Stimulated activated naive B cell treated with anti-CD40 and anti-IgM and Interleukin-4, amounts not matched to agents 10 μg/mL and 1 μg/mL and 100 μg/mL, for 72 hours (primary cell): ENCODE measurements at regions not wholly inside any gene's neighbourhood (a gene's known extent, or its start where the extent isn't known, plus 50 kb on each side); places are given as distances from the start of the nearest gene placed in this dataset.
"Not testable (repeated sequence)": the region's sequence is repeated elsewhere in the genome, so short reads cannot be mapped to it uniquely, and the experiment has no call there.

Experiments used
- ATAC-seq, 2 donors: fragments of 150-1000 bp; cut with Tn5 transposase; replicated peaks; 2 replicates each; pipeline ENCODE4 v1.10.0; 2021; ENCODE audit warnings: moderate library complexity in 1 of 2
- DNase-seq: peaks from one replicate; pipeline ENCODE4 v3.0.0; 2021
- H3K27ac Mint-ChIP-seq: one replicate; pipeline ENCODE4 v1.8.0; 2022; ENCODE audit warnings: mild to moderate bottlenecking, mixed read lengths
- H3K27me3 Mint-ChIP-seq, 2 donors: one replicate each; pipeline ENCODE4 v1.8.0; 2022; ENCODE audit warnings: mixed read lengths in 2 of 2
- H3K36me3 Mint-ChIP-seq, 2 donors: one replicate each; pipeline ENCODE4 v1.8.0; 2022; ENCODE audit warnings: mixed read lengths in 2 of 2, mild to moderate bottlenecking in 1 of 2
- H3K4me1 Mint-ChIP-seq, 2 donors: one replicate each; pipeline ENCODE4 v1.8.0; 2022; ENCODE audit warnings: mixed read lengths in 2 of 2, mild to moderate bottlenecking in 1 of 2
- H3K4me3 Mint-ChIP-seq, 2 donors: one replicate each; pipeline ENCODE4 v1.8.0; 2022; ENCODE audit warnings: mild to moderate bottlenecking in 2 of 2, mixed read lengths in 2 of 2, moderate library complexity in 1 of 2
- H3K9me3 Mint-ChIP-seq, 2 donors: one replicate each; pipeline ENCODE4 v1.8.0; 2022; ENCODE audit warnings: mixed read lengths in 2 of 2, mild to moderate bottlenecking in 1 of 2

GRCh38 chr15:81785679-81786078 lies 260.1 kb downstream of the MEX3B start:
- H3K27ac Mint-ChIP-seq: no peak overlapping the region
- peaks cover 0 to 10% of the 10 kb centered on the region in 2 donors for H3K27me3 Mint-ChIP-seq
- no peak overlapping the region for H3K4me3 Mint-ChIP-seq
- ATAC-seq (no peak), DNase-seq (no peak)
- H3K36me3 Mint-ChIP-seq: no peaks in the 10 kb centered on the region
- H3K4me1 Mint-ChIP-seq: no peaks in the 10 kb centered on the region
- no peaks in the 10 kb centered on the region for H3K9me3 Mint-ChIP-seq

- ATAC-seq (no peak), DNase-seq (no peak)
- H3K27me3 Mint-ChIP-seq: peaks cover 0 to 10% of the 10 kb centered on the region in 2 donors
- H3K4me1 Mint-ChIP-seq: peaks cover 0 to 5% of the 10 kb centered on the region in 2 donors
- no peaks in the 10 kb centered on the region for H3K9me3 Mint-ChIP-seq
- H3K4me3 Mint-ChIP-seq: no peak overlapping the region
- no peak overlapping the region for H3K27ac Mint-ChIP-seq
- no peaks in the 10 kb centered on the region for H3K36me3 Mint-ChIP-seq
These were observed 260.6 kb downstream of the MEX3B start for GRCh38 chr15:81785181-81785580.

- DNase-seq: no peak
- Mint-ChIP-seq H3K4me1 (peaks cover 0 to 5% of the 10 kb centered on the region in 2 donors), H3K36me3 (no peaks in the 10 kb centered on the region), H3K4me3 (no peak overlapping the region), H3K27me3 (peaks cover 0 to 10% of the 10 kb centered on the region in 2 donors), H3K27ac (no peak overlapping the region), H3K9me3 (no peaks in the 10 kb centered on the region)
- ATAC-seq: no peak
These were observed 261.1 kb downstream of the MEX3B start for GRCh38 chr15:81784751-81785150.

- peaks cover 0 to 10% of the 10 kb centered on the region in 2 donors for H3K27me3 Mint-ChIP-seq
- peaks cover 0 to 5% of the 10 kb centered on the region in 2 donors for H3K4me1 Mint-ChIP-seq
- H3K9me3 Mint-ChIP-seq: no peaks in the 10 kb centered on the region
- no peak overlapping the region for H3K4me3 Mint-ChIP-seq
- ATAC-seq: no peak
- no peaks in the 10 kb centered on the region for H3K36me3 Mint-ChIP-seq
- no peak for DNase-seq
- no peak overlapping the region for H3K27ac Mint-ChIP-seq
These were observed 262.2 kb downstream of the MEX3B start for GRCh38 chr15:81783586-81783985.

- DNase-seq: no peak
- Mint-ChIP-seq H3K27ac (no peak overlapping the region), H3K36me3 (no peaks in the 10 kb centered on the region), H3K9me3 (no peaks in the 10 kb centered on the region), H3K4me1 (peaks cover 0 to 5% of the 10 kb centered on the region in 2 donors), H3K27me3 (peaks cover 1 to 10% of the 10 kb centered on the region in 2 donors), H3K4me3 (no peak overlapping the region)
- no peak for ATAC-seq
These were observed 262.7 kb downstream of the MEX3B start for GRCh38 chr15:81783076-81783475.

- no peak overlapping the region for H3K27ac Mint-ChIP-seq
- DNase-seq (no peak), ATAC-seq (no peak)
- peaks cover 6% of the 10 kb centered on the region in 2 donors for H3K27me3 Mint-ChIP-seq
- no peak overlapping the region for H3K4me3 Mint-ChIP-seq
- H3K4me1 Mint-ChIP-seq: peaks cover 0 to 5% of the 10 kb centered on the region in 2 donors
- H3K9me3 Mint-ChIP-seq: no peaks in the 10 kb centered on the region
- no peaks in the 10 kb centered on the region for H3K36me3 Mint-ChIP-seq
These were observed 264.4 kb downstream of the MEX3B start for GRCh38 chr15:81781395-81781794.

GRCh38 chr15:81780966-81781365 lies 264.9 kb downstream of the MEX3B start:
- H3K36me3 Mint-ChIP-seq: no peaks in the 10 kb centered on the region
- H3K27me3 Mint-ChIP-seq: peaks cover 6% of the 10 kb centered on the region in 2 donors
- peaks cover 0 to 5% of the 10 kb centered on the region in 2 donors for H3K4me1 Mint-ChIP-seq
- ATAC-seq (no peak), DNase-seq (no peak)
- H3K9me3 Mint-ChIP-seq: no peaks in the 10 kb centered on the region
- no peak overlapping the region for H3K4me3 Mint-ChIP-seq
- H3K27ac Mint-ChIP-seq: no peak overlapping the region

- H3K27ac Mint-ChIP-seq: no peak overlapping the region
- H3K9me3 Mint-ChIP-seq: no peaks in the 10 kb centered on the region
- H3K4me1 Mint-ChIP-seq: peaks cover 0 to 5% of the 10 kb centered on the region in 2 donors
- DNase-seq (no peak), ATAC-seq (no peak)
- peaks cover 6% of the 10 kb centered on the region in 2 donors for H3K27me3 Mint-ChIP-seq
- H3K4me3 Mint-ChIP-seq: no peak overlapping the region
- H3K36me3 Mint-ChIP-seq: no peaks in the 10 kb centered on the region
These were observed 266.6 kb downstream of the MEX3B start for GRCh38 chr15:81779181-81779580.

- Mint-ChIP-seq H3K4me3 (no peak overlapping the region), H3K9me3 (no peaks in the 10 kb centered on the region), H3K27ac (no peak overlapping the region), H3K4me1 (peaks cover 0 to 5% of the 10 kb centered on the region in 2 donors), H3K27me3 (peaks cover 6% of the 10 kb centered on the region in 2 donors), H3K36me3 (no peaks in the 10 kb centered on the region)
- ATAC-seq (no peak), DNase-seq (no peak)
These were observed 268.3 kb downstream of the MEX3B start for GRCh38 chr15:81777546-81777945.

- peaks cover 0 to 5% of the 10 kb centered on the region in 2 donors for H3K4me1 Mint-ChIP-seq
- DNase-seq: no peak
- ATAC-seq: no peak
- H3K9me3 Mint-ChIP-seq: no peaks in the 10 kb centered on the region
- peaks cover 5 to 6% of the 10 kb centered on the region in 2 donors for H3K27me3 Mint-ChIP-seq
- no peak overlapping the region for H3K27ac Mint-ChIP-seq
- H3K4me3 Mint-ChIP-seq: no peak overlapping the region
- H3K36me3 Mint-ChIP-seq: no peaks in the 10 kb centered on the region
These were observed 268.8 kb downstream of the MEX3B start for GRCh38 chr15:81776976-81777375.

- not testable (repeated sequence) for H3K9me3 Mint-ChIP-seq, H3K27ac Mint-ChIP-seq, H3K4me3 Mint-ChIP-seq, H3K36me3 Mint-ChIP-seq, H3K4me1 Mint-ChIP-seq, H3K27me3 Mint-ChIP-seq, ATAC-seq, DNase-seq
These were observed 270.0 kb downstream of the MEX3B start for GRCh38 chr15:81775779-81776178.

GRCh38 chr15:81774309-81774708 lies 271.5 kb downstream of the MEX3B start:
- Mint-ChIP-seq H3K4me3 (no peak overlapping the region), H3K4me1 (no peaks in the 10 kb centered on the region), H3K27ac (no peak overlapping the region), H3K27me3 (peaks cover 0 to 6% of the 10 kb centered on the region in 2 donors), H3K9me3 (no peaks in the 10 kb centered on the region), H3K36me3 (no peaks in the 10 kb centered on the region)
- ATAC-seq (no peak), DNase-seq (no peak)

- ATAC-seq: no peak
- no peaks in the 10 kb centered on the region for H3K36me3 Mint-ChIP-seq
- no peaks in the 10 kb centered on the region for H3K4me1 Mint-ChIP-seq
- H3K27me3 Mint-ChIP-seq: peaks cover 0 to 6% of the 10 kb centered on the region in 2 donors
- H3K27ac Mint-ChIP-seq: no peak overlapping the region
- no peaks in the 10 kb centered on the region for H3K9me3 Mint-ChIP-seq
- no peak for DNase-seq
- no peak overlapping the region for H3K4me3 Mint-ChIP-seq
These were observed 277.0 kb downstream of the MEX3B start for GRCh38 chr15:81768773-81769172.

- H3K27me3 Mint-ChIP-seq: peaks cover 0 to 6% of the 10 kb centered on the region in 2 donors
- no peak overlapping the region for H3K4me3 Mint-ChIP-seq
- no peak for ATAC-seq
These were observed 278.9 kb downstream of the MEX3B start for GRCh38 chr15:81766829-81767475.

GRCh38 chr15:81765816-81766215 lies 280.0 kb downstream of the MEX3B start:
- ATAC-seq: no peak
- no peaks in the 10 kb centered on the region for H3K36me3 Mint-ChIP-seq

More at GRCh38 chr15:81766829-81767475, 278.9 kb downstream of the MEX3B start:
- no peak for DNase-seq
- H3K9me3 Mint-ChIP-seq: no peaks in the 10 kb centered on the region
- H3K36me3 Mint-ChIP-seq: no peaks in the 10 kb centered on the region
- no peak overlapping the region for H3K27ac Mint-ChIP-seq
- no peaks in the 10 kb centered on the region for H3K4me1 Mint-ChIP-seq

More at GRCh38 chr15:81765816-81766215, 280.0 kb downstream of the MEX3B start:
- H3K4me1 Mint-ChIP-seq: no peaks in the 10 kb centered on the region
- no peak overlapping the region for H3K27ac Mint-ChIP-seq
- H3K9me3 Mint-ChIP-seq: no peaks in the 10 kb centered on the region
- peaks cover 0 to 6% of the 10 kb centered on the region in 2 donors for H3K27me3 Mint-ChIP-seq
- no peak overlapping the region for H3K4me3 Mint-ChIP-seq
- DNase-seq: no peak
